B cell (primary cell): ENCODE measurements at regions not wholly inside any gene's neighbourhood (a gene's known extent, or its start where the extent isn't known, plus 50 kb on each side); places are given as distances from the start of the nearest gene placed in this dataset.

Source experiments
- EZH2 ChIP-seq: IDR thresholded peaks from 2 replicates; pipeline ENCODE4 v1.6.1; 2012; ENCODE audit warnings: borderline replicate concordance, low read depth, mild to moderate bottlenecking, moderate library complexity, low read length; ENCODE audit not compliant: insufficient read depth, poor library complexity, severe bottlenecking
- TF ChIP-seq, protein P1 (sequence below): fragments of 200-600 bp; IDR thresholded peaks from one replicate; pipeline ENCODE4 v1.8.0; 2022; ENCODE audit warnings: antibody characterized with exemption, mild to moderate bottlenecking

DNA sequence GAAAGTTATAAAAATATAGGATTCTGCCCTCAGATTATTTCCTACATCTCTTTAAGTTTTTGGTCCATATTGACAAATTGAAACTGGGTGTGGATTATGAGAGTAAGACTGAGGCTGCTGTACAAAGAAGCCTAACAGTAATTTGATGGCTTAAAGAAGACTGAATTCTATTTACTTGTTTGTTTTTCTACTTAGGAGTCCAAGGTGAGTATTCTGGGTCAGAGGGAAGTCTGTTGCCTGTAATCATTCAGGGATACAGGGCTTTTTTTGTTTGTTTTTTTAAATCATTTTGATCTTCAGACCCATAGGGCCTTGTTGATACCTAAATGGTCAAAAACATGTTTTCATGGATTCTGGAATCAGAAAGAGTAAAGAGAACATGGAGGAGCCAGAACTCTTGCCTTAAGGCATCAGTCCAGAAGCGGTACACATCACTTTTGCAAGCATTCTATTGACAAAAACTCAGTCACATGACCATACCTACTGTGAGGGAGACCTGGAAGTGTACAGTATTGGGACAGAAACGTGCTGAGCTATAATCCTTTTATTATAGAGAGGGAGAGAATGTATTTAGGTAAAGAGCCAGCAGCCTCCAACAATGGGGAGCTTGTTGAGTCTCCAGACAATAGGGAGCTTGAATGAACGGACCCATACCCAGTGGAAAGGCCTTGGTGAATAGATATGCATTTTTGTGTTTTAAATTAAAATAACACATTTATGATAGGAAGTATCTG lies 102.7 kb downstream of the LRRC70 start:
- TF ChIP-seq EZH2 = no peak
- TF ChIP-seq, protein P1, sequence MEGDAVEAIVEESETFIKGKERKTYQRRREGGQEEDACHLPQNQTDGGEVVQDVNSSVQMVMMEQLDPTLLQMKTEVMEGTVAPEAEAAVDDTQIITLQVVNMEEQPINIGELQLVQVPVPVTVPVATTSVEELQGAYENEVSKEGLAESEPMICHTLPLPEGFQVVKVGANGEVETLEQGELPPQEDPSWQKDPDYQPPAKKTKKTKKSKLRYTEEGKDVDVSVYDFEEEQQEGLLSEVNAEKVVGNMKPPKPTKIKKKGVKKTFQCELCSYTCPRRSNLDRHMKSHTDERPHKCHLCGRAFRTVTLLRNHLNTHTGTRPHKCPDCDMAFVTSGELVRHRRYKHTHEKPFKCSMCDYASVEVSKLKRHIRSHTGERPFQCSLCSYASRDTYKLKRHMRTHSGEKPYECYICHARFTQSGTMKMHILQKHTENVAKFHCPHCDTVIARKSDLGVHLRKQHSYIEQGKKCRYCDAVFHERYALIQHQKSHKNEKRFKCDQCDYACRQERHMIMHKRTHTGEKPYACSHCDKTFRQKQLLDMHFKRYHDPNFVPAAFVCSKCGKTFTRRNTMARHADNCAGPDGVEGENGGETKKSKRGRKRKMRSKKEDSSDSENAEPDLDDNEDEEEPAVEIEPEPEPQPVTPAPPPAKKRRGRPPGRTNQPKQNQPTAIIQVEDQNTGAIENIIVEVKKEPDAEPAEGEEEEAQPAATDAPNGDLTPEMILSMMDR = no peak
